ENCODE measurements at regions not wholly inside any gene's neighbourhood (a gene's known extent, or its start where the extent isn't known, plus 50 kb on each side); places are given as distances from the start of the nearest gene placed in this dataset.

- TF ChIP-seq CTCF (IDR thresholded peaks at IDR 0.05; ENCODE audit: extremely low read depth in 1 of 2, insufficient read depth in 1 of 2, low read depth in 1 of 2, low read length in 2 of 2) (no peak), POLR2A (IDR thresholded peaks at IDR 0.05; ENCODE audit: low read depth, low read length) (no peak), EZH2 (IDR thresholded peaks at IDR 0.05; ENCODE audit: borderline replicate concordance, low read depth, low read length, severe bottlenecking) (no peak), POLR2AphosphoS5 (IDR thresholded peaks at IDR 0.05; ENCODE audit: insufficient read depth, low read depth, low read length) (no peak)
Measured at GRCh38 chr15:31550211-31550977, 223.8 kb downstream of the KLF13 start.

Measured in endothelial cell of umbilical vein (primary cell).